GM19035 (cell line): ENCODE measurements at regions not wholly inside any gene's neighbourhood (a gene's known extent, or its start where the extent isn't known, plus 50 kb on each side); places are given as distances from the start of the nearest gene placed in this dataset.
"Not testable (repeated sequence)": the region's sequence is repeated elsewhere in the genome, so short reads cannot be mapped to it uniquely, and the experiment has no call there.

Experiments used
- ATAC-seq: cut with Tn5 transposase; IDR thresholded peaks from one replicate; pipeline ENCODE4 v1.9.1; 2021; ENCODE audit not compliant: unreplicated experiment

- no peak for ATAC-seq
Observed at GRCh38 chr6:74448850-74449249, 752.8 kb downstream of the CD109 start.

- peak; percentile 89 for ATAC-seq
Observed at GRCh38 chr6:74447013-74447412, 751.0 kb downstream of the CD109 start.

- ATAC-seq = no peak
Observed at GRCh38 chr6:74439123-74439811, 743.3 kb downstream of the CD109 start.

GRCh38 chr6:74438395-74438794 is 742.4 kb downstream of the CD109 start:
- ATAC-seq = not testable (repeated sequence)

GRCh38 chr6:74434171-74434570 is 738.2 kb downstream of the CD109 start:
- ATAC-seq = no peak

- ATAC-seq = no peak
Observed at GRCh38 chr6:74431873-74432580, 736.0 kb downstream of the CD109 start.

- no peak for ATAC-seq
Observed at GRCh38 chr6:74420221-74420620, 724.2 kb downstream of the CD109 start.

- no peak for ATAC-seq
Observed at GRCh38 chr6:74415056-74415455, 719.1 kb downstream of the CD109 start.

GRCh38 chr6:74410630-74411029 is 714.6 kb downstream of the CD109 start:
- ATAC-seq = no peak

GRCh38 chr6:74409447-74409846 is 713.4 kb downstream of the CD109 start:
- peak; percentile 84 for ATAC-seq

- no peak for ATAC-seq
Observed at GRCh38 chr6:74408844-74409243, 712.8 kb downstream of the CD109 start.

GRCh38 chr6:74404366-74404765 is 708.4 kb downstream of the CD109 start:
- no peak for ATAC-seq

GRCh38 chr6:74402781-74403180 is 706.8 kb downstream of the CD109 start:
- ATAC-seq = no peak

GRCh38 chr6:74378437-74378836 is 682.4 kb downstream of the CD109 start:
- not testable (repeated sequence) for ATAC-seq

GRCh38 chr6:74369556-74369993 is 673.6 kb downstream of the CD109 start:
- ATAC-seq = no peak

- no peak for ATAC-seq
Observed at GRCh38 chr6:74368746-74369145, 672.7 kb downstream of the CD109 start.

GRCh38 chr6:74366634-74367033 is 670.6 kb downstream of the CD109 start:
- ATAC-seq = no peak

- ATAC-seq = no peak
Observed at GRCh38 chr6:74362391-74362790, 666.4 kb downstream of the CD109 start.

GRCh38 chr6:74357321-74357720 is 661.3 kb downstream of the CD109 start:
- no peak for ATAC-seq

- no peak for ATAC-seq
Observed at GRCh38 chr6:74356391-74356790, 660.4 kb downstream of the CD109 start.

- ATAC-seq = no peak
Observed at GRCh38 chr6:74346936-74347535, 651.0 kb downstream of the CD109 start.

GRCh38 chr6:74343804-74344203 is 647.8 kb downstream of the CD109 start:
- ATAC-seq = no peak
